ENCODE measurements at regions not wholly inside any gene's neighbourhood (a gene's known extent, or its start where the extent isn't known, plus 50 kb on each side); places are given as distances from the start of the nearest gene placed in this dataset.

- Histone ChIP-seq H3K27me3 (no peaks in the 10 kb centered on the region), H3K27ac (no peak overlapping the region), H3K36me3 (no peaks in the 10 kb centered on the region), H3K9me3 (no peaks in the 10 kb centered on the region), H3K4me3 (no peak overlapping the region), H3K4me1 (no peaks in the 10 kb centered on the region)
- no peak for TF ChIP-seq CTCF (IDR thresholded peaks at IDR 0.05)
- no peak for TF ChIP-seq POLR2A (IDR thresholded peaks at IDR 0.05)
- no peak for DNase-seq
These were observed 657.3 kb upstream of the PIK3C3 start for GRCh38 chr18:41297740-41298139.

GRCh38 chr18:41269294-41269693 is 685.7 kb upstream of the PIK3C3 start:
- Histone ChIP-seq H3K36me3 (no peaks in the 10 kb centered on the region), H3K9me3 (no peaks in the 10 kb centered on the region), H3K27ac (no peak overlapping the region), H3K4me1 (no peaks in the 10 kb centered on the region), H3K27me3 (no peaks in the 10 kb centered on the region), H3K4me3 (no peak overlapping the region)
- TF ChIP-seq POLR2A (IDR thresholded peaks at IDR 0.05) (no peak), CTCF (IDR thresholded peaks at IDR 0.05) (no peak)
- DNase-seq, result no peak

- no peak for TF ChIP-seq POLR2A (IDR thresholded peaks at IDR 0.05)
- no peak for TF ChIP-seq CTCF (IDR thresholded peaks at IDR 0.05)
- no peak overlapping the region for H3K27ac ChIP-seq
- H3K9me3 ChIP-seq, result no peaks in the 10 kb centered on the region
- H3K36me3 ChIP-seq, result no peaks in the 10 kb centered on the region
- H3K4me1 ChIP-seq, result no peaks in the 10 kb centered on the region
- H3K4me3 ChIP-seq, result no peak overlapping the region
- no peak for DNase-seq
- H3K27me3 ChIP-seq, result no peaks in the 10 kb centered on the region
These were observed 686.8 kb upstream of the PIK3C3 start for GRCh38 chr18:41268271-41268670.

GRCh38 chr18:41266616-41267015 is 688.4 kb upstream of the PIK3C3 start:
- no peak for DNase-seq

GRCh38 chr18:41266204-41266603 is 688.8 kb upstream of the PIK3C3 start:
- Histone ChIP-seq H3K9me3 (no peaks in the 10 kb centered on the region), H3K4me3 (no peak overlapping the region), H3K36me3 (no peaks in the 10 kb centered on the region), H3K27ac (no peak overlapping the region), H3K27me3 (no peaks in the 10 kb centered on the region), H3K4me1 (no peaks in the 10 kb centered on the region)
- DNase-seq, result no peak
- TF ChIP-seq CTCF (IDR thresholded peaks at IDR 0.05), result no peak
- TF ChIP-seq POLR2A (IDR thresholded peaks at IDR 0.05), result no peak

More at GRCh38 chr18:41266616-41267015, 688.4 kb upstream of the PIK3C3 start:
- Histone ChIP-seq H3K27me3 (no peaks in the 10 kb centered on the region), H3K36me3 (no peaks in the 10 kb centered on the region), H3K9me3 (no peaks in the 10 kb centered on the region), H3K4me1 (no peaks in the 10 kb centered on the region), H3K27ac (no peak overlapping the region), H3K4me3 (no peak overlapping the region)
- no peak for TF ChIP-seq CTCF (IDR thresholded peaks at IDR 0.05)
- no peak for TF ChIP-seq POLR2A (IDR thresholded peaks at IDR 0.05)

- no peak overlapping the region for H3K27ac ChIP-seq
- no peak for DNase-seq
These were observed 690.0 kb upstream of the PIK3C3 start for GRCh38 chr18:41265047-41265446.

More at GRCh38 chr18:41265047-41265446, 690.0 kb upstream of the PIK3C3 start:
- H3K36me3 ChIP-seq, result no peaks in the 10 kb centered on the region
- no peaks in the 10 kb centered on the region for H3K9me3 ChIP-seq
- no peak for TF ChIP-seq POLR2A (IDR thresholded peaks at IDR 0.05)
- no peak for TF ChIP-seq CTCF (IDR thresholded peaks at IDR 0.05)
- H3K4me3 ChIP-seq, result no peak overlapping the region
- no peaks in the 10 kb centered on the region for H3K4me1 ChIP-seq
- H3K27me3 ChIP-seq, result no peaks in the 10 kb centered on the region

Measured in Peyer's patch (tissue), 4 donors.